Heart left ventricle (tissue), 16 donors: ENCODE measurements at regions not wholly inside any gene's neighbourhood (a gene's known extent, or its start where the extent isn't known, plus 50 kb on each side); places are given as distances from the start of the nearest gene placed in this dataset.

ENCODE experiments used
- ATAC-seq, 4 donors: fragments of 200-7000 bp; cut with Tn5 transposase; one replicate each; pipeline ENCODE4 v1.9.1; 2020 to 2022; ENCODE audit warnings: moderate library complexity in 4 of 4, mild to moderate bottlenecking in 3 of 4, moderate number of reproducible peaks in 1 of 4
- DNase-seq, 5 donors: peaks; one replicate each; pipeline ENCODE4 v3.0.0-alpha.2; 2020
- H3K27ac ChIP-seq, 12 donors: fragments of 200-600 bp; sonication (generic) in 4 of 12; one replicate each; pipeline versions ENCODE4 v1.5.0 to v1.8.0; 2016 to 2022; ENCODE audit warnings: mild to moderate bottlenecking in 2 of 12
- H3K27me3 ChIP-seq, 9 donors: fragments of 200-600 bp; sonication (generic) in 2 of 9; one replicate each; pipeline versions ENCODE4 v1.5.1 to v1.8.0; 2016 to 2022; ENCODE audit warnings: mild to moderate bottlenecking in 3 of 9
- H3K36me3 ChIP-seq, 9 donors: fragments of 200-600 bp; sonication (generic) in 2 of 9; one replicate each; pipeline versions ENCODE4 v1.5.0 to v1.8.0; 2018 to 2022; ENCODE audit warnings: mild to moderate bottlenecking in 2 of 9
- H3K4me1 ChIP-seq, 12 donors: fragments of 200-600 bp; sonication (generic) in 4 of 12; one replicate each; pipeline versions ENCODE4 v1.5.0 to v1.8.0; 2016 to 2022; ENCODE audit warnings: mild to moderate bottlenecking in 3 of 12
- H3K4me3 ChIP-seq, 12 donors: fragments of 200-600 bp; sonication (generic) in 4 of 12; one replicate each; pipeline versions ENCODE4 v1.5.0 to v1.8.0; 2017 to 2022; ENCODE audit warnings: mild to moderate bottlenecking in 9 of 12, moderate library complexity in 4 of 12
- H3K9me3 ChIP-seq, 12 donors: fragments of 200-600 bp; sonication (generic) in 4 of 12; one replicate each; pipeline versions ENCODE4 v1.5.0 to v1.8.0; 2016 to 2022; ENCODE audit warnings: mild to moderate bottlenecking in 1 of 12
- POLR2A ChIP-seq, 2 donors: fragments of 450-650 bp; IDR thresholded peaks; one replicate each; pipeline ENCODE4 v1.6.1; 2017; ENCODE audit warnings: antibody characterized with exemption in 2 of 2, mild to moderate bottlenecking in 2 of 2, moderate library complexity in 2 of 2
- WGBS, 4 donors: extraction: QIAGEN DNeasy Blood & Tissue Kit in 2 of 4; methylation state at CpG; one replicate each; pipeline versions ENCODE4 v1.1.5 to v1.1.7; 2013 to 2018; 5-methylcytosine and 5-hydroxymethylcytosine counted together
- intact Hi-C, 10 donors: fragments of 100-400 bp; cut with DNase I; formaldehyde crosslinking; loops; one replicate each; pipeline versions ENCODE4 v1.11.1 to v1.14.2; 2022
- TF ChIP-seq, protein P1 (sequence below), 12 donors: fragments of 200-600 bp; sonication (generic) in 4 of 12; IDR thresholded peaks; one replicate each; pipeline versions ENCODE4 v1.5.0 to v1.8.0; 2018 to 2022; ENCODE audit warnings: antibody characterized with exemption in 12 of 12, mild to moderate bottlenecking in 5 of 12
- donor health status: ischemic (EF 13 %, LVEDD 7.1; RV severe dilation, severe dysfunction).
- donor health status: healthy with polysubstance abuse.
- donor health status: DM: no; HTN: yes; CAD: no.
- donor health status: DM: no; HTN: no; CAD: no.
- donor health status: ischemic (EF 25% LVEDD 6.9; RV normal size, moderate dysfunction).
- donor health status: ischemic (EF 25% LVEDD 5.7; RV mildly dilated, moderate dysfunction).
- donor health status: healthy.
- donor health status: DM: yes; HTN: yes; CAD: no.
- donor health status: ischemic (EF 35%, LVEDD 5.7; RV mildly dilated, moderate dysfunction).
- donor health status: nonischemic (EF 11% LVEDD 7.7; RV severe dilation, severe dysfunction).
- donor health status: DM: yes; HTN: yes; CAD: no.
- donor health status: PGD.
- donor health status: ischemic (EF 29% LVEDD 5.4; RV normal size, mild dysfunction).
- donor health status: nonischemic (EF 23%, LVEDD 6.1; RV moderate dilation, normal function).

DNA sequence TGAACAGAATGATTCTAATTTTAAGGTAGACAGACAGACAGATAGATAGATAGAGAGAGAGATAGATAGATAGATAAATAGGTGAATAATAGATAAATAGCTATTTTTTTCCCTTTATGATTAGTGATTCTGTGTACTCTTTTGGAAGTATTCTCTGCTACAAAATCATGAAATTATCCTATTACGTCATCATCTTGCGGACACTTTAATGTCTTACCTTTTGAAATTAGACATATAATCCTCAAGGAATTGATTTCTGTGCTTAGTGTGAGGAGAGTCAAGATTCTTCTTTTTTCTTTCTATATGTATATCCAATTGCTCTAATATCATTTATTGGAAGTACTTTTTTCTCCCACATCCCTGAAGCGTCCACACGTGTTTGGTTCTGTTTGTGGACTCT is 215.2 kb downstream of the SCG2 start:
- ATAC-seq, result no peak
- DNase-seq, result no peak
- no peaks in the 10 kb centered on the region for H3K36me3 ChIP-seq
- H3K27me3 ChIP-seq, result no peaks in the 10 kb centered on the region
- H3K9me3 ChIP-seq, result no peaks in the 10 kb centered on the region
- H3K4me3 ChIP-seq, result no peak overlapping the region
- intact Hi-C loops, result no loop called here
- WGBS, 4 donors, result 83 to 89% (median 86%) methylated on average over 4 of the region's 4 CpGs
- TF ChIP-seq, protein P1, sequence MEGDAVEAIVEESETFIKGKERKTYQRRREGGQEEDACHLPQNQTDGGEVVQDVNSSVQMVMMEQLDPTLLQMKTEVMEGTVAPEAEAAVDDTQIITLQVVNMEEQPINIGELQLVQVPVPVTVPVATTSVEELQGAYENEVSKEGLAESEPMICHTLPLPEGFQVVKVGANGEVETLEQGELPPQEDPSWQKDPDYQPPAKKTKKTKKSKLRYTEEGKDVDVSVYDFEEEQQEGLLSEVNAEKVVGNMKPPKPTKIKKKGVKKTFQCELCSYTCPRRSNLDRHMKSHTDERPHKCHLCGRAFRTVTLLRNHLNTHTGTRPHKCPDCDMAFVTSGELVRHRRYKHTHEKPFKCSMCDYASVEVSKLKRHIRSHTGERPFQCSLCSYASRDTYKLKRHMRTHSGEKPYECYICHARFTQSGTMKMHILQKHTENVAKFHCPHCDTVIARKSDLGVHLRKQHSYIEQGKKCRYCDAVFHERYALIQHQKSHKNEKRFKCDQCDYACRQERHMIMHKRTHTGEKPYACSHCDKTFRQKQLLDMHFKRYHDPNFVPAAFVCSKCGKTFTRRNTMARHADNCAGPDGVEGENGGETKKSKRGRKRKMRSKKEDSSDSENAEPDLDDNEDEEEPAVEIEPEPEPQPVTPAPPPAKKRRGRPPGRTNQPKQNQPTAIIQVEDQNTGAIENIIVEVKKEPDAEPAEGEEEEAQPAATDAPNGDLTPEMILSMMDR (IDR thresholded peaks at IDR 0.05), result no peak
- TF ChIP-seq POLR2A (IDR thresholded peaks at IDR 0.05), result no peak
- H3K4me1 ChIP-seq, result no peaks in the 10 kb centered on the region
- no peak overlapping the region for H3K27ac ChIP-seq

DNA sequence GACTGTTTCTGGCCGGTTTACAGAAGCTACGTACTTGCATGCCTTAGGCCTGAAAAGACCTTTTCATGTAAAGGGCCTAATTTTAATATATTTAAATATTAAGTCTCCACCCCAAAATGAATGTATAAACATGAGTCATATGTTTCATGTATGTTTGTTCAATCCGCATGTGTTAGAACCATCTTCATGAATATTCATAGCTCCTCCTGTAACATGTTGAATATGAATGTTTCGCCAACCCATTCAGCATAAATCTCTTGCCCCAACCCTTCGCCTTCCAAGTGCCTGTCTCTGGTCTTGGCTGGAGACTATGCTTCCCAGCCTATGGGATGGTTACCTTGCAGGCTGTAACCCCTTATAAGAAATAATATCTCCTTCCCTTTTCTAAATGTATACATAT is 212.5 kb downstream of the SCG2 start:
- ATAC-seq, result no peak
- H3K36me3 ChIP-seq, result no peaks in the 10 kb centered on the region
- H3K4me1 ChIP-seq, result no peaks in the 10 kb centered on the region
- TF ChIP-seq, protein P1 (IDR thresholded peaks at IDR 0.05), result no peak
- TF ChIP-seq POLR2A (IDR thresholded peaks at IDR 0.05), result no peak
- no peaks in the 10 kb centered on the region for H3K27me3 ChIP-seq
- intact Hi-C loops, result no loop called here
- 85 to 93% (median 90%) methylated on average over 5 of the region's 5 CpGs for WGBS, 4 donors
- no peak for DNase-seq
- no peak overlapping the region for H3K27ac ChIP-seq
- no peak overlapping the region for H3K4me3 ChIP-seq
- peaks cover 0 to 23% (median 5%) of the 10 kb centered on the region in 12 donors for H3K9me3 ChIP-seq

DNA sequence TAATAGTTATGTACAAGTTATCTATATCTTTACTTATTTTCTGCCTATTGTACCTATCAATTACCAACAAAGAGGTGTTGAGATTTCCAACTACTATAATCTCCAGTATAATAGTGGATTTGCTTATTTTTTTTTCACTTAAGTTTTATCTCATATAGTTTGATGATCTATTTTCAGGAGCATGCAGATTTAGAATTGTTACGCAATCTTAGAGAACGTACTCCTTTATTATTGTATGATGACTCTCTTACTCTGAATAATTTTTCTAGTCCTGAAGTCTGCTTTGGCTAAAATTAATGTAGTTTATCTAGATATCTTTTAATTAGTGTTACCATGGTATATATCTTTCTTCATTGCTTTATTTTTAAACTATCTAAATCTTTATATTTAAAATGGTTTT is 205.2 kb downstream of the SCG2 start:
- Histone ChIP-seq H3K4me1 (no peaks in the 10 kb centered on the region), H3K36me3 (no peaks in the 10 kb centered on the region), H3K27ac (no peak overlapping the region), H3K9me3 (peaks cover 0 to 37% (median 5%) of the 10 kb centered on the region in 12 donors), H3K27me3 (no peaks in the 10 kb centered on the region), H3K4me3 (no peak overlapping the region)
- WGBS, 4 donors, result 78 to 85% (median 81%) methylated on average over 2 of the region's 2 CpGs
- no peak for ATAC-seq
- DNase-seq, result no peak
- TF ChIP-seq POLR2A (IDR thresholded peaks at IDR 0.05), result no peak
- TF ChIP-seq, protein P1 (IDR thresholded peaks at IDR 0.05), result no peak
- intact Hi-C loops, result no loop called here

DNA sequence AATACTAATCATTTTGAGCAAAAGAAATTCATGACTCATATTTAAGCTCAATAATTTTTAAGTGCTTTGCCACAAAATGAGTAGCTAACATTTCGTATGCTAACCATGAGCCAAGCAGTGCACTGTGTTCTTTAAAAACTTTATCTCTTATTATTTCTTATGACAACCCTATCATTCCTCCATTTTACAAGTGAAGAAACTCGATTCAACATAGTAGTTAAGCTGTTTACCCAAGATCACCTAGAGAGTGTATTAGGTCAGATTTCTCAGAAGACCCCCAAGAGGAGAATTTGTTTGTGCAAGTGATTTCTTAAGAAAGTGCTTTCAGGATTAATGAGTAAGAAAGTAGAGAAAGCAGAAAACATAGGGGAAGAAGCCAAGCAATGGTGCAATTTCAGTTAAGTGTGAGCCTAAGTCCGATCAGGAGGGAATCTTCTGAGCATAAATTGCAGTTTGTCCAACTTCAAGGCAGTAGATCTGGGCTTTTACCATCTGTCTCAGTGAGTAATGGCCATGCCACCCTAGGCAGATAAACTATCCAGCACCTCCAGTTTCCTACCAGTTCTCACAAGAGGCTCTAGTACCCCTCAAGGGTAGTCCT is 202.7 kb downstream of the SCG2 start:
- H3K4me3 ChIP-seq, result no peak overlapping the region
- H3K27me3 ChIP-seq, result no peaks in the 10 kb centered on the region
- no peaks in the 10 kb centered on the region for H3K36me3 ChIP-seq
- no peak for DNase-seq
- H3K9me3 ChIP-seq, result peaks cover 0 to 16% (median 0%) of the 10 kb centered on the region in 12 donors
- H3K4me1 ChIP-seq, result no peaks in the 10 kb centered on the region
- intact Hi-C loops, result no loop called here
- ATAC-seq, result no peak
- no peak for TF ChIP-seq POLR2A (IDR thresholded peaks at IDR 0.05)
- TF ChIP-seq, protein P1 (IDR thresholded peaks at IDR 0.05), result no peak
- 62 to 75% (median 69%) methylated on average over 3 of the region's 3 CpGs for WGBS, 4 donors
- H3K27ac ChIP-seq, result peak overlapping the region in 1 of 12 donors; percentile 11
